ENCODE measurements at regions not wholly inside any gene's neighbourhood (a gene's known extent, or its start where the extent isn't known, plus 50 kb on each side); places are given as distances from the start of the nearest gene placed in this dataset.

GRCh38 chr12:94868161-94868560 lies 135.3 kb downstream of the NDUFA12 start:
- no peak overlapping the region for H3K27ac ChIP-seq
- FAIRE-seq (no peak), DNase-seq (ENCODE audit: low read depth in 1 of 2, low spot score in 1 of 2) (no peak), ATAC-seq (no peak)
- no peak for TF ChIP-seq SMC3 (IDR thresholded peaks at IDR 0.05)
- TF ChIP-seq HES2 (IDR thresholded peaks at IDR 0.05), result no peak
- no peak for TF ChIP-seq MYC (IDR thresholded peaks at IDR 0.05; ENCODE audit: borderline replicate concordance, low read length)
- no peak for TF ChIP-seq CHD2 (IDR thresholded peaks at IDR 0.05; ENCODE audit: low read length, partially characterized antibody)
- TF ChIP-seq TFCP2L1 (CRISPR knock-in tag; IDR thresholded peaks at IDR 0.05), result no peak
- no peak for TF ChIP-seq CTCF (IDR thresholded peaks at IDR 0.05)
- TF ChIP-seq RCOR1 (IDR thresholded peaks at IDR 0.05; ENCODE audit: low read depth, low read length), result no peak
- no peak for TF ChIP-seq KDM1A (IDR thresholded peaks at IDR 0.05; ENCODE audit: low read depth)
- TF ChIP-seq CHD4 (IDR thresholded peaks at IDR 0.05; ENCODE audit: borderline replicate concordance), result no peak
- TF ChIP-seq MAZ (IDR thresholded peaks at IDR 0.05; ENCODE audit: borderline replicate concordance, low read depth, low read length), result no peak
- TF ChIP-seq RNF2 (IDR thresholded peaks at IDR 0.05; ENCODE audit: borderline replicate concordance, low read depth), result no peak
- no peak for TF ChIP-seq RAD21 (conservative IDR thresholded peaks at IDR 0.05 in 1 of 2, IDR thresholded peaks at IDR 0.05 in 1 of 2)
- no peak for TF ChIP-seq GATA3 (IDR thresholded peaks at IDR 0.05; ENCODE audit: borderline replicate concordance)
- no peak for TF ChIP-seq HOXB13 (CRISPR knock-in tag; IDR thresholded peaks at IDR 0.05; ENCODE audit: low read depth)
- no peak for TF ChIP-seq BHLHE40 (IDR thresholded peaks at IDR 0.05; ENCODE audit: low read depth, low read length)
- no peak for TF ChIP-seq HOXB5 (CRISPR knock-in tag; IDR thresholded peaks at IDR 0.05)
- no peak for TF ChIP-seq EP300 (IDR thresholded peaks at IDR 0.05)
- TF ChIP-seq HEYL (CRISPR knock-in tag; IDR thresholded peaks at IDR 0.05), result no peak
- no peak for TF ChIP-seq MAFK (IDR thresholded peaks at IDR 0.05; ENCODE audit: partially characterized antibody)
- WGBS (ENCODE audit: missing lambda C conversion rate), result 91% methylated on average over 2 of the region's 2 CpGs
- H3K4me3 ChIP-seq, result no peak overlapping the region
- ChIA-PET POLR2A (no interaction called here), CTCF (no interaction called here)
- H3K4me2 ChIP-seq, result no peak overlapping the region
- peaks cover 4% of the 10 kb centered on the region; the same call in 2 of the 3 replicates for H3K9me3 ChIP-seq
- H3K4me1 ChIP-seq, result peaks cover 2% of the 10 kb centered on the region; the same call in 1 of the 3 replicates

GRCh38 chr12:94867066-94867855 lies 136.2 kb downstream of the NDUFA12 start:
- Histone ChIP-seq H3K4me2 (no peak overlapping the region), H3K4me1 (no peaks in the 10 kb centered on the region), H3K4me3 (no peak overlapping the region), H3K9me3 (peaks cover 4% of the 10 kb centered on the region; the same call in 2 of the 3 replicates), H3K27ac (no peak overlapping the region)
- no peak for TF ChIP-seq USF2 (IDR thresholded peaks at IDR 0.05)
- no peak for TF ChIP-seq HOXB13 (CRISPR knock-in tag; IDR thresholded peaks at IDR 0.05; ENCODE audit: low read depth)
- no peak for TF ChIP-seq SMC3 (IDR thresholded peaks at IDR 0.05)
- TF ChIP-seq HOXA7 (CRISPR knock-in tag; IDR thresholded peaks at IDR 0.05), result no peak
- no peak for TF ChIP-seq MAFK (IDR thresholded peaks at IDR 0.05; ENCODE audit: partially characterized antibody)
- TF ChIP-seq FOSL2 (IDR thresholded peaks at IDR 0.05), result no peak
- no peak for TF ChIP-seq FOSL2 (CRISPR knock-in tag; IDR thresholded peaks at IDR 0.05)
- no peak for TF ChIP-seq MAZ (IDR thresholded peaks at IDR 0.05; ENCODE audit: borderline replicate concordance, low read depth, low read length)
- no peak for TF ChIP-seq EHMT2 (IDR thresholded peaks at IDR 0.05; ENCODE audit: low read depth)
- TF ChIP-seq ZNF302 (CRISPR knock-in tag; IDR thresholded peaks at IDR 0.05), result no peak
- no peak for TF ChIP-seq MAX (IDR thresholded peaks at IDR 0.05)
- no peak for TF ChIP-seq HOXB5 (CRISPR knock-in tag; IDR thresholded peaks at IDR 0.05)
- TF ChIP-seq PBX3 (IDR thresholded peaks at IDR 0.05), result no peak
- no peak for TF ChIP-seq NR3C1 (IDR thresholded peaks at IDR 0.05)
- TF ChIP-seq EHF (CRISPR knock-in tag; IDR thresholded peaks at IDR 0.05), result no peak
- TF ChIP-seq CHD4 (IDR thresholded peaks at IDR 0.05; ENCODE audit: borderline replicate concordance), result no peak
- no peak for TF ChIP-seq HDAC2 (IDR thresholded peaks at IDR 0.05)
- TF ChIP-seq HEYL (CRISPR knock-in tag; IDR thresholded peaks at IDR 0.05), result no peak
- TF ChIP-seq ESRRA (IDR thresholded peaks at IDR 0.05; ENCODE audit: borderline replicate concordance, low read length), result no peak
- no peak for TF ChIP-seq SREBF2 (IDR thresholded peaks at IDR 0.05)
- TF ChIP-seq ZFP36 (IDR thresholded peaks at IDR 0.05; ENCODE audit: borderline replicate concordance, partially characterized antibody), result no peak
- FAIRE-seq, result no peak
- ATAC-seq, result no peak
- 21% methylated on average over 5 of the region's 5 CpGs for WGBS (ENCODE audit: missing lambda C conversion rate)
- DNase-seq (ENCODE audit: low read depth in 1 of 2, low spot score in 1 of 2), result no peak
- CTCF ChIA-PET, result interaction anchor here (0.8 to 1.2 kb wide), 3 partner anchors 8 to 327 kb away, joined by 3 read pairs; no protein-coding TSS in a partner anchor
- POLR2A ChIA-PET, result no interaction called here
